ENCODE measurements at regions not wholly inside any gene's neighbourhood (a gene's known extent, or its start where the extent isn't known, plus 50 kb on each side); places are given as distances from the start of the nearest gene placed in this dataset.
A peak's percentile ranks its signal among the peaks of the same experiment; 100 is the strongest.

GRCh38 chr14:97233319-97233985 is 436.3 kb downstream of the VRK1 start:
- H3K4me3 Mint-ChIP-seq = no peak overlapping the region
- no peaks in the 10 kb centered on the region for H3K36me3 Mint-ChIP-seq
- ATAC-seq (no peak), DNase-seq (ENCODE audit: low spot score) (no peak)
- peaks cover 10 to 29% of the 10 kb centered on the region in 2 donors for H3K27me3 Mint-ChIP-seq
- H3K9me3 Mint-ChIP-seq = no peaks in the 10 kb centered on the region
- H3K27ac Mint-ChIP-seq = no peak overlapping the region
- H3K4me1 Mint-ChIP-seq (ENCODE audit: low read depth in 2 of 2) = peaks cover 0 to 5% of the 10 kb centered on the region in 2 donors

- ATAC-seq (no peak), DNase-seq (ENCODE audit: low spot score) (no peak)
- peaks cover 4 to 5% of the 10 kb centered on the region in 2 donors for H3K4me1 Mint-ChIP-seq (ENCODE audit: low read depth in 2 of 2)
- H3K27me3 Mint-ChIP-seq = peaks cover 23 to 26% of the 10 kb centered on the region in 2 donors
- H3K27ac Mint-ChIP-seq = no peak overlapping the region
- H3K9me3 Mint-ChIP-seq = no peaks in the 10 kb centered on the region
- no peak overlapping the region for H3K4me3 Mint-ChIP-seq
- H3K36me3 Mint-ChIP-seq = no peaks in the 10 kb centered on the region
These were observed 449.5 kb downstream of the VRK1 start for GRCh38 chr14:97246648-97247047.

GRCh38 chr14:97248973-97249372 is 451.8 kb downstream of the VRK1 start:
- ATAC-seq = no peak
- H3K4me1 Mint-ChIP-seq (ENCODE audit: low read depth in 2 of 2) = peaks cover 12 to 24% of the 10 kb centered on the region in 2 donors
- H3K27ac Mint-ChIP-seq = no peak overlapping the region
- peaks cover 11 to 16% of the 10 kb centered on the region in 2 donors for H3K27me3 Mint-ChIP-seq
- no peak overlapping the region for H3K4me3 Mint-ChIP-seq
- H3K36me3 Mint-ChIP-seq = no peaks in the 10 kb centered on the region
- no peaks in the 10 kb centered on the region for H3K9me3 Mint-ChIP-seq
- DNase-seq (ENCODE audit: low spot score) = no peak

GRCh38 chr14:97250931-97251330 is 453.7 kb downstream of the VRK1 start:
- DNase-seq (ENCODE audit: low spot score) (no peak), ATAC-seq (no peak)
- peaks cover 13 to 28% of the 10 kb centered on the region in 2 donors for H3K4me1 Mint-ChIP-seq (ENCODE audit: low read depth in 2 of 2)
- H3K4me3 Mint-ChIP-seq = no peak overlapping the region
- no peak overlapping the region for H3K27ac Mint-ChIP-seq
- H3K9me3 Mint-ChIP-seq = no peaks in the 10 kb centered on the region
- H3K36me3 Mint-ChIP-seq = no peaks in the 10 kb centered on the region
- H3K27me3 Mint-ChIP-seq = peaks cover 5 to 11% of the 10 kb centered on the region in 2 donors

GRCh38 chr14:97251491-97252155 is 454.4 kb downstream of the VRK1 start:
- H3K36me3 Mint-ChIP-seq = no peaks in the 10 kb centered on the region
- H3K4me1 Mint-ChIP-seq (ENCODE audit: low read depth in 2 of 2) = peaks cover 13 to 28% of the 10 kb centered on the region in 2 donors
- H3K4me3 Mint-ChIP-seq = peak overlapping the region; percentile 21
- DNase-seq (ENCODE audit: low spot score) (no peak), ATAC-seq (no peak)
- H3K27ac Mint-ChIP-seq = peak overlapping the region in 1 of 2 donors; percentile 5
- H3K9me3 Mint-ChIP-seq = no peaks in the 10 kb centered on the region
- peaks cover 5 to 11% of the 10 kb centered on the region in 2 donors for H3K27me3 Mint-ChIP-seq

GRCh38 chr14:97253756-97254155 is 456.6 kb downstream of the VRK1 start:
- DNase-seq (ENCODE audit: low spot score) (no peak), ATAC-seq (no peak)
- Mint-ChIP-seq H3K36me3 (no peaks in the 10 kb centered on the region), H3K9me3 (no peaks in the 10 kb centered on the region), H3K27ac (no peak overlapping the region), H3K4me1 (ENCODE audit: low read depth in 2 of 2) (peaks cover 13 to 28% of the 10 kb centered on the region in 2 donors), H3K27me3 (peaks cover 5 to 8% of the 10 kb centered on the region in 2 donors), H3K4me3 (no peak overlapping the region)

- no peaks in the 10 kb centered on the region for H3K9me3 Mint-ChIP-seq
- H3K27me3 Mint-ChIP-seq = peaks cover 0 to 3% of the 10 kb centered on the region in 2 donors
- ATAC-seq (no peak), DNase-seq (ENCODE audit: low spot score) (no peak)
- no peak overlapping the region for H3K4me3 Mint-ChIP-seq
- H3K4me1 Mint-ChIP-seq (ENCODE audit: low read depth in 2 of 2) = no peaks in the 10 kb centered on the region
- H3K36me3 Mint-ChIP-seq = no peaks in the 10 kb centered on the region
- H3K27ac Mint-ChIP-seq = no peak overlapping the region
These were observed 465.2 kb downstream of the VRK1 start for GRCh38 chr14:97262336-97262735.

- Mint-ChIP-seq H3K27me3 (peaks cover 3 to 10% of the 10 kb centered on the region in 2 donors), H3K36me3 (no peaks in the 10 kb centered on the region), H3K27ac (no peak overlapping the region), H3K4me1 (ENCODE audit: low read depth in 2 of 2) (no peaks in the 10 kb centered on the region), H3K9me3 (no peaks in the 10 kb centered on the region), H3K4me3 (no peak overlapping the region)
- ATAC-seq (no peak), DNase-seq (ENCODE audit: low spot score) (no peak)
These were observed 467.5 kb downstream of the VRK1 start for GRCh38 chr14:97264516-97265230.

GRCh38 chr14:97266653-97267052 is 469.5 kb downstream of the VRK1 start:
- no peak for ATAC-seq
- no peaks in the 10 kb centered on the region for H3K9me3 Mint-ChIP-seq
- peaks cover 6 to 20% of the 10 kb centered on the region in 2 donors for H3K27me3 Mint-ChIP-seq
- DNase-seq (ENCODE audit: low spot score) = no peak
- no peak overlapping the region for H3K4me3 Mint-ChIP-seq
- no peak overlapping the region for H3K27ac Mint-ChIP-seq
- no peaks in the 10 kb centered on the region for H3K4me1 Mint-ChIP-seq (ENCODE audit: low read depth in 2 of 2)
- no peaks in the 10 kb centered on the region for H3K36me3 Mint-ChIP-seq

GRCh38 chr14:97267509-97267908 is 470.3 kb downstream of the VRK1 start:
- DNase-seq (ENCODE audit: low spot score) (no peak), ATAC-seq (no peak)
- Mint-ChIP-seq H3K9me3 (no peaks in the 10 kb centered on the region), H3K36me3 (no peaks in the 10 kb centered on the region), H3K4me1 (ENCODE audit: low read depth in 2 of 2) (no peaks in the 10 kb centered on the region), H3K4me3 (no peak overlapping the region), H3K27ac (no peak overlapping the region), H3K27me3 (peaks cover 6 to 20% of the 10 kb centered on the region in 2 donors)

- Mint-ChIP-seq H3K27me3 (peaks cover 8 to 20% of the 10 kb centered on the region in 2 donors), H3K36me3 (no peaks in the 10 kb centered on the region), H3K4me1 (ENCODE audit: low read depth in 2 of 2) (no peaks in the 10 kb centered on the region), H3K9me3 (no peaks in the 10 kb centered on the region), H3K27ac (no peak overlapping the region), H3K4me3 (no peak overlapping the region)
- ATAC-seq = no peak
- DNase-seq (ENCODE audit: low spot score) = no peak
These were observed 470.9 kb downstream of the VRK1 start for GRCh38 chr14:97268097-97268496.

GRCh38 chr14:97270308-97270707 is 473.1 kb downstream of the VRK1 start:
- DNase-seq (ENCODE audit: low spot score) = no peak
- Mint-ChIP-seq H3K36me3 (no peaks in the 10 kb centered on the region), H3K4me1 (ENCODE audit: low read depth in 2 of 2) (no peaks in the 10 kb centered on the region), H3K27ac (no peak overlapping the region), H3K9me3 (no peaks in the 10 kb centered on the region), H3K27me3 (peaks cover 14 to 28% of the 10 kb centered on the region in 2 donors), H3K4me3 (no peak overlapping the region)
- ATAC-seq = no peak

- Mint-ChIP-seq H3K9me3 (no peaks in the 10 kb centered on the region), H3K4me3 (no peak overlapping the region), H3K27me3 (peaks cover 19 to 39% of the 10 kb centered on the region in 2 donors), H3K27ac (no peak overlapping the region), H3K36me3 (no peaks in the 10 kb centered on the region), H3K4me1 (ENCODE audit: low read depth in 2 of 2) (peaks cover 10% of the 10 kb centered on the region in 2 donors)
- DNase-seq (ENCODE audit: low spot score) (no peak), ATAC-seq (no peak)
These were observed 474.3 kb downstream of the VRK1 start for GRCh38 chr14:97271451-97271960.

GRCh38 chr14:97273540-97273939 is 476.4 kb downstream of the VRK1 start:
- DNase-seq (ENCODE audit: low spot score) (no peak), ATAC-seq (no peak)
- no peaks in the 10 kb centered on the region for H3K9me3 Mint-ChIP-seq
- no peak overlapping the region for H3K27ac Mint-ChIP-seq
- no peak overlapping the region for H3K4me3 Mint-ChIP-seq
- H3K36me3 Mint-ChIP-seq = no peaks in the 10 kb centered on the region
- H3K27me3 Mint-ChIP-seq = peaks cover 29 to 44% of the 10 kb centered on the region in 2 donors
- H3K4me1 Mint-ChIP-seq (ENCODE audit: low read depth in 2 of 2) = peaks cover 13 to 14% of the 10 kb centered on the region in 2 donors

Data from natural killer cell treated with Interleukin-12 subunit alpha and Interleukin-12 subunit beta and Interleukin-15 and Interleukin-18, amount 100 ng/mL, for 72 hours (primary cell).